ENCODE measurements at regions not wholly inside any gene's neighbourhood (a gene's known extent, or its start where the extent isn't known, plus 50 kb on each side); places are given as distances from the start of the nearest gene placed in this dataset.

- Histone ChIP-seq H3K4me3 (replicated peaks; ENCODE audit: insufficient read depth, low read length) (no peak overlapping the region), H3K27me3 (ENCODE audit: insufficient read depth, poor library complexity, severe bottlenecking) (no peaks in the 10 kb centered on the region), H3K27ac (replicated peaks) (no peak overlapping the region)
- no peak for DNase-seq (ENCODE audit: low read depth in 1 of 2, low spot score in 1 of 2)
- TF ChIP-seq GABPA (IDR thresholded peaks at IDR 0.05; ENCODE audit: low read depth) (no peak), SPI1 (IDR thresholded peaks at IDR 0.05; ENCODE audit: borderline replicate concordance, low read depth) (no peak), POLR2AphosphoS5 (IDR thresholded peaks at IDR 0.05; ENCODE audit: low read depth) (no peak)
- TF ChIP-seq, protein P1, sequence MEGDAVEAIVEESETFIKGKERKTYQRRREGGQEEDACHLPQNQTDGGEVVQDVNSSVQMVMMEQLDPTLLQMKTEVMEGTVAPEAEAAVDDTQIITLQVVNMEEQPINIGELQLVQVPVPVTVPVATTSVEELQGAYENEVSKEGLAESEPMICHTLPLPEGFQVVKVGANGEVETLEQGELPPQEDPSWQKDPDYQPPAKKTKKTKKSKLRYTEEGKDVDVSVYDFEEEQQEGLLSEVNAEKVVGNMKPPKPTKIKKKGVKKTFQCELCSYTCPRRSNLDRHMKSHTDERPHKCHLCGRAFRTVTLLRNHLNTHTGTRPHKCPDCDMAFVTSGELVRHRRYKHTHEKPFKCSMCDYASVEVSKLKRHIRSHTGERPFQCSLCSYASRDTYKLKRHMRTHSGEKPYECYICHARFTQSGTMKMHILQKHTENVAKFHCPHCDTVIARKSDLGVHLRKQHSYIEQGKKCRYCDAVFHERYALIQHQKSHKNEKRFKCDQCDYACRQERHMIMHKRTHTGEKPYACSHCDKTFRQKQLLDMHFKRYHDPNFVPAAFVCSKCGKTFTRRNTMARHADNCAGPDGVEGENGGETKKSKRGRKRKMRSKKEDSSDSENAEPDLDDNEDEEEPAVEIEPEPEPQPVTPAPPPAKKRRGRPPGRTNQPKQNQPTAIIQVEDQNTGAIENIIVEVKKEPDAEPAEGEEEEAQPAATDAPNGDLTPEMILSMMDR (IDR thresholded peaks at IDR 0.05; ENCODE audit: insufficient read depth, low read length): no peak
- TF ChIP-seq, protein P2, sequence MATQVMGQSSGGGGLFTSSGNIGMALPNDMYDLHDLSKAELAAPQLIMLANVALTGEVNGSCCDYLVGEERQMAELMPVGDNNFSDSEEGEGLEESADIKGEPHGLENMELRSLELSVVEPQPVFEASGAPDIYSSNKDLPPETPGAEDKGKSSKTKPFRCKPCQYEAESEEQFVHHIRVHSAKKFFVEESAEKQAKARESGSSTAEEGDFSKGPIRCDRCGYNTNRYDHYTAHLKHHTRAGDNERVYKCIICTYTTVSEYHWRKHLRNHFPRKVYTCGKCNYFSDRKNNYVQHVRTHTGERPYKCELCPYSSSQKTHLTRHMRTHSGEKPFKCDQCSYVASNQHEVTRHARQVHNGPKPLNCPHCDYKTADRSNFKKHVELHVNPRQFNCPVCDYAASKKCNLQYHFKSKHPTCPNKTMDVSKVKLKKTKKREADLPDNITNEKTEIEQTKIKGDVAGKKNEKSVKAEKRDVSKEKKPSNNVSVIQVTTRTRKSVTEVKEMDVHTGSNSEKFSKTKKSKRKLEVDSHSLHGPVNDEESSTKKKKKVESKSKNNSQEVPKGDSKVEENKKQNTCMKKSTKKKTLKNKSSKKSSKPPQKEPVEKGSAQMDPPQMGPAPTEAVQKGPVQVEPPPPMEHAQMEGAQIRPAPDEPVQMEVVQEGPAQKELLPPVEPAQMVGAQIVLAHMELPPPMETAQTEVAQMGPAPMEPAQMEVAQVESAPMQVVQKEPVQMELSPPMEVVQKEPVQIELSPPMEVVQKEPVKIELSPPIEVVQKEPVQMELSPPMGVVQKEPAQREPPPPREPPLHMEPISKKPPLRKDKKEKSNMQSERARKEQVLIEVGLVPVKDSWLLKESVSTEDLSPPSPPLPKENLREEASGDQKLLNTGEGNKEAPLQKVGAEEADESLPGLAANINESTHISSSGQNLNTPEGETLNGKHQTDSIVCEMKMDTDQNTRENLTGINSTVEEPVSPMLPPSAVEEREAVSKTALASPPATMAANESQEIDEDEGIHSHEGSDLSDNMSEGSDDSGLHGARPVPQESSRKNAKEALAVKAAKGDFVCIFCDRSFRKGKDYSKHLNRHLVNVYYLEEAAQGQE (IDR thresholded peaks at IDR 0.05; ENCODE audit: insufficient replicate concordance, low read depth): no peak
These were observed 144.9 kb upstream of the CDH6 start for GRCh38 chr5:31048282-31049270.

- H3K27ac ChIP-seq (replicated peaks): no peak overlapping the region
- DNase-seq (ENCODE audit: low read depth in 1 of 2, low spot score in 1 of 2): no peak
- TF ChIP-seq, protein P1 (IDR thresholded peaks at IDR 0.05; ENCODE audit: insufficient read depth, low read length): no peak
- TF ChIP-seq, protein P2 (IDR thresholded peaks at IDR 0.05; ENCODE audit: insufficient replicate concordance, low read depth): no peak
- TF ChIP-seq SPI1 (IDR thresholded peaks at IDR 0.05; ENCODE audit: borderline replicate concordance, low read depth): no peak
These were observed 145.9 kb upstream of the CDH6 start for GRCh38 chr5:31047621-31048020.

GRCh38 chr5:31047007-31047406, 146.5 kb upstream of the CDH6 start:
- DNase-seq (ENCODE audit: low read depth in 1 of 2, low spot score in 1 of 2): no peak
- Histone ChIP-seq H3K27ac (replicated peaks) (no peak overlapping the region), H3K4me3 (replicated peaks; ENCODE audit: insufficient read depth, low read length) (no peak overlapping the region), H3K27me3 (ENCODE audit: insufficient read depth, poor library complexity, severe bottlenecking) (no peaks in the 10 kb centered on the region)
- TF ChIP-seq, protein P1 (IDR thresholded peaks at IDR 0.05; ENCODE audit: insufficient read depth, low read length): no peak
- TF ChIP-seq, protein P2 (IDR thresholded peaks at IDR 0.05; ENCODE audit: insufficient replicate concordance, low read depth): no peak
- no peak for TF ChIP-seq GABPA (IDR thresholded peaks at IDR 0.05; ENCODE audit: low read depth)
- TF ChIP-seq SPI1 (IDR thresholded peaks at IDR 0.05; ENCODE audit: borderline replicate concordance, low read depth): no peak
- no peak for TF ChIP-seq POLR2AphosphoS5 (IDR thresholded peaks at IDR 0.05; ENCODE audit: low read depth)

More at GRCh38 chr5:31047621-31048020, 145.9 kb upstream of the CDH6 start:
- H3K4me3 ChIP-seq (replicated peaks; ENCODE audit: insufficient read depth, low read length): no peak overlapping the region
- H3K27me3 ChIP-seq (ENCODE audit: insufficient read depth, poor library complexity, severe bottlenecking): no peaks in the 10 kb centered on the region

Data from HL-60 (cell line).